ENCODE measurements at regions not wholly inside any gene's neighbourhood (a gene's known extent, or its start where the extent isn't known, plus 50 kb on each side); places are given as distances from the start of the nearest gene placed in this dataset.
"Not testable (repeated sequence)": the region's sequence is repeated elsewhere in the genome, so short reads cannot be mapped to it uniquely, and the experiment has no call there.

DNA sequence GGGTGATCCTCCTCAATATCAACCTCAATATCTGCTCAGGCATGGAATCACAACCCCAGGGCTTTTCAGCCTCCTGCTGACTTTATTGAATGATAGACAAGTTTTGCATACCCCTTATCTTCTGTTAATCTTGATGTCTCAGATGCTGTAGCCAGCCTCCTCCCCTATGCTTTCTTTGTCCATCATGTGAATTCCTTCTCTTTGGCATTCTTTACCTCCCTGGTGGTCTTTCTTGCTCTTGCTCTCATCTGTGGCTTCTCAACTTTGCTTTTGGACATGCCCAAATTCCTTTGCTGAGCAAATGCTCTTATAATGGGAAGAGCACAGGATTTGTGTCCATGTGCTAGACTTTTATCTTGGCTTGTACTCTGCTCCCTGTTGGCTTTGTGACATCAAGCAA lies 73.4 kb upstream of the FAM13C start:
- DNase-seq = no peak

DNA sequence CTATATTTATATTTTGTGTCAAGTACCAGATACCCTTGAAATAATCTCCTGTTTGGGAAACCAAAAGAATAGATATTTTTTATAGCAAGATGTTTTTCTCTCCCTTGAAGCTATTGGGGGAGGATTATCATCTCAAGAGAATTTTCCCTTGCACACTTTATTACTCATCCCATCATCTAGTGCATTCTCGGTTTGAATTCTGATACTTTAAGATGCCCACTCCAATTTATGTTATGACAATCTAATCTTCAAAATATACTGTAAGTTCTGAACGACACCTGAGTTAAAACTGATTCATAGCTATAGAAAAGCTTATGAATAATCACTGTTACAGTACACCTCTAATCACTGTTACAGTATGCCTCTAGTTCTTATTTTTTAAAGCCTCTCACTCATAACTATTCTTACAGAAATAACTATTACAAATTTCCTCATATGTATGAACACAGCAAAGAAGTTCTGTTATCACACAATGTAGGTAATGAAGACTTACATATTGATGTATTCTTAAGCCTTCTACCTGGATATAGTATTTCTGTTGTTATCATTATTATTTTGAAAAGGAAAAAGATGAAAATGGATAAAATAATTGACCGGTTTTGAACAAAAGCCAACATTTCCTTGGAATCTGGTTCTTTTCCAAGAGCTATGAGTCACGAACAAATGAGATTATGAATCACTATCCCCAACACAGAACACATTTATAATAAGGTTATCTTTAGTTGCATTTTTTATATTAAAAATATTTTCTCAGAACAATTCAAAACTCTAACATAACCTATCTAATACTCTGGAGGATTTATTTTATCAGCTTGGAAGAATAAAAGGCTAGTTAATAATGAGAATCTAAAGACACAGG lies 72.3 kb upstream of the FAM13C start:
- no peak for DNase-seq

DNA sequence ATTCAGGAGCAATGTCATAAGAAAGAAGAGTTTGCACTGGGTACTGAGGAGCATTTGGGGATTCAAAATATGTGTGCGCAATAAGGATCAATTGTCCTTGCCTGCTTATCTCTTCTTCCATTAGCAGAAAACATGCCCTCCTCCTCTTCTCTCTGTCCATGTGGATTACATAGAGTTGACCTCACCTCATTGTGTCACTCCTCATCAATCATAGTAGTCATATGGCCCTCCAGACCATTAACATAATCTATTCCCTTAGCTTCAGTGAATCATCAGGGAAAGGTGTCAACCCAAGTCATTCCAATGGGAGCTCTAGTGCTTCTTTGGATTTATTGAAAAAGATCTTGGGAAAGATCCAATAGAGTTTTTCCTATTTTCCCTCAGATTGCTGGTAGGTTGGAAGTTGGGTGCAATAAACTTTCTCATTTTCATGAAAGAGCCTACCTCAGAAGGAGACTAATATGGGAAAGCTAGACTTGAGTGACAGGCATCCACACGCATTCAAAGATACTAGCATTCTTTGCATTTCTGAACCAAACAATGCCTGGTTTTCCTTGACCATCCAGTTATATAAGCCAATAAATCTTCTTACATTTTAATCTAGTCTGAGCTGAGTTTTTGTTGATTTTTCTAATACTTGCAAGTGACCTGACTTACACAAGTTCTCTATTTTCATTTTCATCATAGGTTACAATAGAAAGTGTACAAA lies 71.5 kb upstream of the FAM13C start:
- DNase-seq = no peak

DNA sequence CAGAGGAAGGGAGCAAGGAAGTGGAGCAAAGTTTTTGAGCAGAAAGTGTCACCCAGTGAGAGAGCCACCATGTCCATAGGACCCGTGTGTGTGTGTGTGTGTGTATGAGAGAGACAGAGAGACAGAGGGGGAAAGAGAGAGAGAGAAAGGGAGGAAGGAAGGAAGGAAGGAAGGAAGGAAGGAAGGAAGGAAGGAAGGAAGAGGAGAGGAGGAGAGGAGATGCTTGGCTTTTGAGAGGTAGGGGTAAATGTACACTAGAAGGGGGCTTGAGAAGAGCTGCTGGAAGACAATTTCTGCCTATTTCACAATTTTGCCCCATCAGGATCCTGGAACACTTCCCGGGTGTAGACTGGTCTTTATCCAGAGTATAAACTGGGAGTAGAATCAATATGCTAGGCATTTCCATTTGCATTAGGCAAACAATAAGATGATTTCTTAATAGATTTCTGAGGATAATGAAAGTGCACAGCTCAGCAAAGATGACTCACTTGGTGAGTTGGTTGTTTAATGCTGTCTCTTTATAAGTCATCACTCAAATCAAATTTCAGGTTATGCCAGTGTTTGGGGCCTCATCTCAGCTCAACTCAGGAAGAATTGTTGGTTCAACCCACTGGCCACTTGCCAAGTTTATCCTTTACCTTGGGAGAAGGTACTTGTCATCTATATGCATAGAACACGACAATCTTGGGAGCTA lies 70.0 kb upstream of the FAM13C start:
- DNase-seq = no peak

DNA sequence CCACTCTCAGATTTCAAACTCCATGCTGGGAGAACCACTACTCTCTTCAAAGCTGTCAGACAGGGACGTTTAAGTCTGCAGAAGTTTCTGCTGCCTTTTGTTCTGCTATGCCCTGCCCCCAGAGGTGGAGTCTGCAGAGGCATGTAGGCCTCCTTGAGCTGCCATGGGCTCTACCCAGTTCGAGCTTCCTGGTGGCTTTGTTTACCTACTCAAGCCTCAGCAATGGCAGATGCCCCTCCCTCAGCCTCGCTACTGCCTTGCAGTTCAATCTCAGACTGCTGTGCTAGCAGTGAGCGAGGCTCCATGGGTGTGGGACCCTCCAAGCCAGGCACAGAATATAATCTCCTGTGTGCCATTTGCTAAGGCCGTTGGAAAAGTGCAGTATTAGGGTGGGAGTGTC lies 51.4 kb upstream of the FAM13C start:
- not testable (repeated sequence) for DNase-seq
